ENCODE measurements at regions not wholly inside any gene's neighbourhood (a gene's known extent, or its start where the extent isn't known, plus 50 kb on each side); places are given as distances from the start of the nearest gene placed in this dataset.

GRCh38 chr3:148604270-148605085 lies 93.2 kb upstream of the AGTR1 start:
- TF ChIP-seq CTCF (IDR thresholded peaks at IDR 0.05; ENCODE audit: insufficient read depth, low read depth, low read length) (no peak), EZH2 (IDR thresholded peaks at IDR 0.05; ENCODE audit: insufficient read depth, low read length) (no peak)
